ENCODE measurements at regions not wholly inside any gene's neighbourhood (a gene's known extent, or its start where the extent isn't known, plus 50 kb on each side); places are given as distances from the start of the nearest gene placed in this dataset.
A peak's percentile ranks its signal among the peaks of the same experiment; 100 is the strongest.
"Not testable (repeated sequence)": the region's sequence is repeated elsewhere in the genome, so short reads cannot be mapped to it uniquely, and the experiment has no call there.

GRCh38 chr4:163694385-163694784, 199.9 kb downstream of the TMA16 start:
- Mint-ChIP-seq H3K9me3 (peaks cover 9% of the 10 kb centered on the region), H3K4me3 (peak overlapping the region; percentile 73), H3K4me1 (ENCODE audit: low read depth) (peaks cover 61% of the 10 kb centered on the region)

DNA sequence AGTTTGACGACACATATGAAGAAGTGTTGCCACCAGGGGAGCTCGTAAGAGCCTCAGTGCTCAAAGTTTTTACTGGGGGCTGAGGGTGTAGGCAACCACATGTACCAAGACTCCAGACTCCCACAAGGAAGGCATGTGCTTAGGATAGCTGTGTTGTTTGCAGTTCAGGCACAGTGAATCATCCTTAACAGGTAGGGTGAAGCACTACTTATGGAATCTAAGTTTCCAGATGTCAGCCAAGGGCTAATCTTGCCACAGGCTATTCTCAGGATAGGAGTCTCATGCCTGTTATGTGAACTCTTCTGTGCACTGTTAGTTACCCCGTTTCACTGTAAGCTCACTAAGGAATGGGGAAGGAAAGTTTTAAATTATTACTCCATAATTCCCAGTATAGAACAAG, 202.6 kb downstream of the TMA16 start:
- DNase-seq, result peak; percentile 89
- TF ChIP-seq, protein P1, sequence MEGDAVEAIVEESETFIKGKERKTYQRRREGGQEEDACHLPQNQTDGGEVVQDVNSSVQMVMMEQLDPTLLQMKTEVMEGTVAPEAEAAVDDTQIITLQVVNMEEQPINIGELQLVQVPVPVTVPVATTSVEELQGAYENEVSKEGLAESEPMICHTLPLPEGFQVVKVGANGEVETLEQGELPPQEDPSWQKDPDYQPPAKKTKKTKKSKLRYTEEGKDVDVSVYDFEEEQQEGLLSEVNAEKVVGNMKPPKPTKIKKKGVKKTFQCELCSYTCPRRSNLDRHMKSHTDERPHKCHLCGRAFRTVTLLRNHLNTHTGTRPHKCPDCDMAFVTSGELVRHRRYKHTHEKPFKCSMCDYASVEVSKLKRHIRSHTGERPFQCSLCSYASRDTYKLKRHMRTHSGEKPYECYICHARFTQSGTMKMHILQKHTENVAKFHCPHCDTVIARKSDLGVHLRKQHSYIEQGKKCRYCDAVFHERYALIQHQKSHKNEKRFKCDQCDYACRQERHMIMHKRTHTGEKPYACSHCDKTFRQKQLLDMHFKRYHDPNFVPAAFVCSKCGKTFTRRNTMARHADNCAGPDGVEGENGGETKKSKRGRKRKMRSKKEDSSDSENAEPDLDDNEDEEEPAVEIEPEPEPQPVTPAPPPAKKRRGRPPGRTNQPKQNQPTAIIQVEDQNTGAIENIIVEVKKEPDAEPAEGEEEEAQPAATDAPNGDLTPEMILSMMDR (IDR thresholded peaks at IDR 0.05), result peak; percentile 47; the same call in 1 of the 2 replicates
- no peaks in the 10 kb centered on the region for H3K27me3 Mint-ChIP-seq (ENCODE audit: insufficient read depth)
- H3K27ac Mint-ChIP-seq, result peak overlapping the region; percentile 77; the same call in 1 of the 2 replicates
- peaks cover 9% of the 10 kb centered on the region; the same call in 1 of the 2 replicates for H3K36me3 Mint-ChIP-seq (ENCODE audit: low read depth)
- peaks cover 65% of the 10 kb centered on the region for H3K4me1 Mint-ChIP-seq (ENCODE audit: low read depth)
- peaks cover 13% of the 10 kb centered on the region for H3K9me3 Mint-ChIP-seq
- no peak overlapping the region for H3K4me3 Mint-ChIP-seq

More at GRCh38 chr4:163694385-163694784, 199.9 kb downstream of the TMA16 start:
- H3K36me3 Mint-ChIP-seq (ENCODE audit: low read depth), result peaks cover 9% of the 10 kb centered on the region; the same call in 1 of the 2 replicates
- TF ChIP-seq, protein P1 (IDR thresholded peaks at IDR 0.05), result no peak
- peak; percentile 79 for DNase-seq
- H3K27me3 Mint-ChIP-seq (ENCODE audit: insufficient read depth), result no peaks in the 10 kb centered on the region
- peak overlapping the region; percentile 74 for H3K27ac Mint-ChIP-seq

- not testable (repeated sequence) for H3K36me3 Mint-ChIP-seq (ENCODE audit: low read depth); DNase-seq; H3K4me3 Mint-ChIP-seq; H3K27ac Mint-ChIP-seq; H3K27me3 Mint-ChIP-seq (ENCODE audit: insufficient read depth)
- Mint-ChIP-seq H3K9me3 (peaks cover 13% of the 10 kb centered on the region), H3K4me1 (ENCODE audit: low read depth) (peaks cover 46% of the 10 kb centered on the region; the same call in 1 of the 2 replicates)
Measured at GRCh38 chr4:163700383-163700782, 205.9 kb downstream of the TMA16 start.

DNA sequence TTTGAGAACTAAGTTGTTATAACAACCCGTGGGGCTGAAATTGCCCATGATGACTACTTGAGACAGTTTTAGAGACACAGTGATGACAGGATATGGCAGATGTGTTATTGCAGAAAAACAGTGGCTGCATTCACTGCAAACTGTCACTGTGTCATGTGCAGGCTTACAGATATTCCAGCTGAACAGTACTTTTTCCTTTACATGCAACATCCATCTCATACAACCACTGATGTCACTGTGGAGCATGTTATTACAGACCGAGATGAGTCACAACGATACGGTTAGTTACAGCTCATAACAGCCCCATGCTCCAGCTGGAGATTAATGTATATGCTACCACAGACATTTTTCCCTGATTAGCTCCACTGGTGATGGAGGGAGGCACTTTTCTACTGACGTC, 207.4 kb downstream of the TMA16 start:
- no peak overlapping the region for H3K4me3 Mint-ChIP-seq
- peaks cover under 1% of the 10 kb centered on the region; the same call in 1 of the 2 replicates for H3K36me3 Mint-ChIP-seq (ENCODE audit: low read depth)
- peaks cover 6% of the 10 kb centered on the region for H3K9me3 Mint-ChIP-seq
- H3K27me3 Mint-ChIP-seq (ENCODE audit: insufficient read depth), result no peaks in the 10 kb centered on the region
- H3K27ac Mint-ChIP-seq, result peak overlapping the region; percentile 61
- TF ChIP-seq, protein P1 (IDR thresholded peaks at IDR 0.05), result no peak; the same call in 1 of the 2 replicates
- peaks cover 42% of the 10 kb centered on the region; the same call in 1 of the 2 replicates for H3K4me1 Mint-ChIP-seq (ENCODE audit: low read depth)
- DNase-seq, result peak; percentile 60

DNA sequence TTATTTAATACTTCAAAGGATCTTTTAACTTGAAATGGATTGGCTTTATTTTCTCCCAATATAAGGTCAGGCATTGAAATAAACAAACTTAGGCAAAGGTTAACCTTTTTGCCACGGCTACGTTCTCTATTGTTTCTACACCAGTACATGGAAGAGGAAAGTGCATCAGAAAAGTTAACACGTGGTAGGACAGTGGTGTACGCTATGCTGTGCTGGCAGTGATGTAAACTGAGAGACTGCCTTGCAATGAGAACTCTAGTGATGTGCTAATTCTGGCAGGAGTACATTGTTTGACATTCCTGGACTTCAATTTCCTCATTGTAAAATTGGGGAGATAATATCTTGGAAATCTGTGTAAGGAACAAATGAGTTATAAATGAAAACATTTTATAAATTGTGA, 208.2 kb downstream of the TMA16 start:
- no peaks in the 10 kb centered on the region for H3K27me3 Mint-ChIP-seq (ENCODE audit: insufficient read depth)
- H3K4me3 Mint-ChIP-seq, result no peak overlapping the region
- peaks cover 34% of the 10 kb centered on the region; the same call in 1 of the 2 replicates for H3K4me1 Mint-ChIP-seq (ENCODE audit: low read depth)
- H3K27ac Mint-ChIP-seq, result peak overlapping the region; percentile 61; the same call in 1 of the 2 replicates
- no peak for DNase-seq
- peaks cover 4% of the 10 kb centered on the region; the same call in 1 of the 2 replicates for H3K9me3 Mint-ChIP-seq
- TF ChIP-seq, protein P1 (IDR thresholded peaks at IDR 0.05), result no peak
- no peaks in the 10 kb centered on the region for H3K36me3 Mint-ChIP-seq (ENCODE audit: low read depth)

DNA sequence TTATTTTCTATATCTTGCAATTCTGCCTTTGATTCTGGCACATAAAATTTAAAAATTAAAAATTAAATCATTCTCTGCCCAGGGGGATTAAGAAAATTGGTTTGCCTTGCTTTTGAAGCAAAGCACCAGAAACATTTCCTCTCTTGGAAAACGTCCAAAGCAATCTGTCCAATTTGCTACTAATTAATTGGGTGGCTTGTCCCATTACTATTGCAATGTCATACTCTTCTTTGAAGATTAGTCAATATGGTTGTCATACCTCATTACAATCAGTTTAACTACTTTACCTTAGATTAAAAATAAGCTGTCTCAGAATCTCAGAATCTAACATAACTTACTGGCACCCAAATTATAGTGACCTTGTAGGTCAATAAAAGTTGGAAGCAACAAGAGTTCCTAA, 208.8 kb downstream of the TMA16 start:
- Mint-ChIP-seq H3K27me3 (ENCODE audit: insufficient read depth) (no peaks in the 10 kb centered on the region), H3K27ac (no peak overlapping the region; the same call in 1 of the 2 replicates), H3K9me3 (peaks cover 4% of the 10 kb centered on the region; the same call in 1 of the 2 replicates), H3K4me3 (no peak overlapping the region), H3K36me3 (ENCODE audit: low read depth) (no peaks in the 10 kb centered on the region), H3K4me1 (ENCODE audit: low read depth) (peaks cover 29% of the 10 kb centered on the region; the same call in 1 of the 2 replicates)
- TF ChIP-seq, protein P1 (IDR thresholded peaks at IDR 0.05), result no peak
- no peak for DNase-seq
